HL-60 (cell line): ENCODE measurements at regions not wholly inside any gene's neighbourhood (a gene's known extent, or its start where the extent isn't known, plus 50 kb on each side); places are given as distances from the start of the nearest gene placed in this dataset.

Source experiments
- CTCF ChIP-seq: IDR thresholded peaks from one replicate; pipeline ENCODE4 v1.5.1; 2011; ENCODE audit warnings: low read length, control low read depth, inconsistent platforms; ENCODE audit not compliant: insufficient read depth
- POLR2AphosphoS5 ChIP-seq: IDR thresholded peaks from 2 replicates; pipeline ENCODE4 v1.6.1; 2012; ENCODE audit warnings: low read depth
- REST ChIP-seq: IDR thresholded peaks from 2 replicates; pipeline ENCODE4 v1.6.1; 2012; ENCODE audit warnings: low read depth; ENCODE audit not compliant: insufficient replicate concordance

- TF ChIP-seq CTCF (no peak), POLR2AphosphoS5 (no peak), REST (no peak)
These were observed 652.1 kb downstream of the LRRC70 start for GRCh38 chr5:63230754-63231153.
